ENCODE measurements at regions not wholly inside any gene's neighbourhood (a gene's known extent, or its start where the extent isn't known, plus 50 kb on each side); places are given as distances from the start of the nearest gene placed in this dataset.

GRCh38 chr6:88378639-88379038 is 212.5 kb upstream of the CNR1 start:
- DNase-seq = no peak

DNA sequence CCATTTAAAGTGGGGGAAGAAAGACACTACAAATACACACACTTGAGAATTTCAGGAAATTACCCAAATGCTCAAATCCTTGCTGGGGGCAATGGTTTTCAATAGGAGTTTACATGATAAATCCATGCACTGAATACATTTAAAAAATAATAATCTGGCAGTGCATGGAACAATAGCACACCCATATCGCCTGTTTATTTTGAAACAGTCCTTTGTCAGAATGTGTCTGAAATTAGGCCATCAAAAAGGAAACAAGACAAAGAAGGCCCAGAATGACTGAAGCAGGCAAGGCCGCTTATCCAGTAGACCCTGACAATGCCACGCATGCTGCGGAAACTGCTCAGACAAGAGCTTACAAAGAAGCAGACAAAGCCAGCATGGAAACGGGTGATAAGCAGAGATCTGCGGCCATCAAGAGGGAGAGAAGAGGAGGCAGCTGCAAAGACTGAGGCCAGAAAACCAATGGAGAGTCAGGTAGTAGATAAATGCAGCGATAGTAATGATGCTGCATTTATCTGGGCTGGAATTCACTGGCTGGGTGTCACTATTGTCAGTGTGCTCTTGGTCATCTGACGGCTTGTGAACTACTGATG is 211.9 kb upstream of the CNR1 start:
- DNase-seq = no peak

DNA sequence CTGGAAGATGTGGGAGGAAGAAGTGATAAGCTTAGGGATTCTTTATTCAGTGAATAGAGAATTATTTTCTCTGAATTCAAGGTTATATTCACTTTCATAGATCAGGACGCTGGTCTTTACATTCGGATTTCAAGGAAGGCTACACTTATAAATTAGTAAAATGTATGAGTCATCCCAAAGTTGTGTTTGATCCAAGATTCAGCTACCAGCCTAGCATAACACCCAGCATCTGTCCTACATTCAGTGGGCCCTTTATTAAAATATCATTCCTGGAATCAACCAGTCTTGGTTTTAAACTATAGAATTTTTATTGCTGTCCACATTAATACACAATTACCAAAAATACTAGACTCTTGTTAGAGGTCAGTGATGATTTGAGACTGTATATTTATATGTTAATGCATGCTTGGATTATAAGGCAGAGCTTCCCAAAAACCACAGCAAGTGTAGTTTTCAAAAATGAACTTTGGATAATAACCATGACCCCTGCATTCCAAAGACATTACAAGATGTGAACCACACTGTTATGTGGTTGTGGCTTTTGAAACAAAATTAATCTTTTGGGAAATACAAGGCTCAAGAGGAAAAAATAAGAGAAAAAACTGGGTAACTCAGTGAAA is 210.7 kb upstream of the CNR1 start:
- DNase-seq = no peak

- no peak for DNase-seq
Observed at GRCh38 chr6:88376197-88376596, 210.1 kb upstream of the CNR1 start.

DNA sequence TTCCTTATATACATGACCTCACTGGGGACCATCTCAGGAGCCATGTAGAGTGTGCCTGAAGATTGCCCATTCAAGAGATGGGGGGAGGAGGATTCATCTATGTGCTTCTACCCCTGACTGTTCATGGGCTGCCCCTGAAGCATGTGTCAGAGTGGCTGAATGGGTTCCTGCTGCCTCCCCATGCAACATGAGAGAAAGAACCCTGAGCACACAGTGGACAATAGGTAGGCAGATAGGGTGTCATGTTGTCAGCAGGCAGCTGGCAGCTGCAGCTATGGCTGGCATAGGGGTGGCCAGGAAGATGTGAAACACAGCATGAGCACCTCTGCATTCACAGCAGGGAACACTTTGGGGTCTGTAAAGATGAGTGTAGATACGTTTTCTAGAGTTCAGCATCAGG is 208.4 kb upstream of the CNR1 start:
- no peak for DNase-seq

DNA sequence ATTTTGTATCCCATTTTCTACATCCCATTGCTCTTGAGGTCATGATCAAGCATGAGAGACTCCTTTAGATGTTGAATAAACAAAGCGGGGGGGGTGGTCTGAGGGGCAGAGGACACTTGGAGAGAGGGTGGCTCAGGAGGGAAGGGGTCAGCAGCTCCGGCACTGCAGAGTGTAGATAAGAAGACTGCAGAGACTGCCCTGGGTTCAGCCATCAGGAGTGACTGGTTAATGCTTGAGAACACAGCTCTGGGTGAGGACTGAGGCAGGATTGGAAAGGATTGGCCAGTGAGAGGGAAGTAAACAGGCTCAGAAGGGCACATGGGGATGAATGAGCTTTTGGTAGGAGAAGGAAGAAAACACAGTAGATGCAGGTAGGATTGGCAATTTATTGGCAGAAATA is 205.3 kb upstream of the CNR1 start:
- no peak for DNase-seq

DNA sequence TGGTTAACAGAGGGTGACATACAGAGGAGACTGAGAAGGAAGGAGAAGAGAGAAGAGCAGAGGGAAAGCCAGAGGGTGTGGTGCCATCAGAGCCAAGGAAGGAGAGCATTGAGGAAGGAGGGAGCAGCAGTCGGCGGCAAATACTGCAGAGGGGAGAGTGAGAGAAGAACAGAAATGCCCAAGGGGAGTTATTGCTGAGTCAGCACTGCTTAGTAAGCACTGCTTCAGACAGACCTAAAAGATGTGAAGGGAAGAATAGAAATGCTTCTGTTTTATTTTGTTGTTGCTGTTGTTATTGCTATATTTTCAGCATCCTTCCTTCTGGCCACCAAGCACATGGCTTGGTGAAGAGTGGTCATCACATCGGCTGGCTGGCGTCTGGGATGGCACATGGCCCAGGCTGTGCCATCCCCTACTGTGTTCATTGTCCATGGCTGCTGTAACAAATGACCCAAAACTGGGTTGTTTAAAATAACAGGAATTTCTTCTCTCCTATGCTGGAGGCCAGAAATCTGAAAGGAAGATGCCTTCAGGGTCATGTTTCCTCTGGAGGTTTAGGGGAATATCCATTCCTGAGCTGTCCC is 204.1 kb upstream of the CNR1 start:
- no peak for DNase-seq

DNA sequence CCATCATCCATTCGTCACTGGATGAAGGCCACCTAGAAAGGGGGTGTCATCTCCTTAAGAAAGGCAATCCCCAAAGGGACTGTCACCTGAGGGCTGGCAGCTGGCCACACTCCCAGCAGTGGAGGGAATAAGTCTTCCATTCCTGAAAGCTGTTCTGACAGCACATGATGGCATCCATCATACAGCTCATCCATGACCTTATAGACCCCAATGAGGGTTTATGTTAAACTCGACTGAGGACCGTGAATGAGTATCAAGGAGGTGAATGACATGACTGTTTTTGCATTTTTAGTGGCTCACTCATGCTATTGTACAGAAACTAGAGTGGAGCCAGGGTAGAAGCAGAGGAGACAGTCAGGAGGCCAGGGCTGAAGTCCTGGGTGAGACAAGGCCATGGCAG is 203.1 kb upstream of the CNR1 start:
- DNase-seq = no peak

DNA sequence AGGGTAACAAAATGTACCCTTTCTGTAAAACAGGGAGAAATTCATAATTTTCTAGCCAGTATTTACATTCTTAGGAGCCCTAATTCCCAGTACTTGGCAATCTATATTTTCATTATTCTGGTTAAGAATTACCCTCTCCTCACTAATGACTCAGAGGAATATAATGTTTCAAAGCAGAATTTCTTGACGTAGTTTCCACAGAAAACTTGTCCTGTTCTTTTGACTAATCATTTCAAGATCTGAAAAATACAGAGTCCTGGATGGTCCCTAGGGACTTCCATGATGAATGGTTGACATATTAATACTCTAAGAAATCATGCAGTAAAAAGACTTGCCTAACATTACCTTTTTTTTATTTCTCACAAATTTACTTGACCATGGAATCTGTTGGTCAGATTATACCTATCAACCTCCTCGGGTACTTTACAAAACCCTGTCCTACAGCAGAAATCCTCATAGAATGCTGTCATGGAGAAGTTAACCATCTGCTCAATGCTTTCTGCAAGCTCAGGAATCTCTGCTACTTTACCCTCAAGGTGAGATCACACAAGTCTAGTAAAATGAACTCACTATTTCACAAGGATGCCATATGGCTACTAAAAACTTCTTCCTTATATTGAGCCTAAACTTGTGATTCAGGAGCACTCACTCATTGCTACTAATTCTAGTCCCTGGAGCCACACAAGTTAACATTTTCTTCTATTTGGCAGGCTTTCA is 202.1 kb upstream of the CNR1 start:
- DNase-seq = no peak

- DNase-seq = no peak
Observed at GRCh38 chr6:88367248-88367647, 201.1 kb upstream of the CNR1 start.

DNA sequence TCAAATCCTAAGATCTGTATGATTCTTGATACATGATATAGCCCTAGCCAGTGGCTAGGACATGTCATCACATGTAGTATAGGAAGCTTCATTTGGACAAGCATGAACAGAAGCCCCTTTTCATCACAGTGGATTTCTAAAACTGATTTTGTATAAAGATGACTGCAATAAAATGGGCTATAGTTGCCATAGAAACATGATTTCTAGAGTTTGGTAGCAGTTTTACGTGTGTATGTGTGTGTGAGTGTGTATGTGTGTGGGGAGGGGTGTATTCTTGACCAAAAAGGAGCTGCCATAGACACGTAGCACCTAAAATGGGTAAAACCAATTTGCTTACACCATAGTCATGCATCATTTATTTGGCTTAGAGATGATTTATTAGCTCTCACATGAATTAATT is 200.5 kb upstream of the CNR1 start:
- DNase-seq = no peak

- DNase-seq = no peak
Observed at GRCh38 chr6:88365656-88366055, 199.5 kb upstream of the CNR1 start.

DNA sequence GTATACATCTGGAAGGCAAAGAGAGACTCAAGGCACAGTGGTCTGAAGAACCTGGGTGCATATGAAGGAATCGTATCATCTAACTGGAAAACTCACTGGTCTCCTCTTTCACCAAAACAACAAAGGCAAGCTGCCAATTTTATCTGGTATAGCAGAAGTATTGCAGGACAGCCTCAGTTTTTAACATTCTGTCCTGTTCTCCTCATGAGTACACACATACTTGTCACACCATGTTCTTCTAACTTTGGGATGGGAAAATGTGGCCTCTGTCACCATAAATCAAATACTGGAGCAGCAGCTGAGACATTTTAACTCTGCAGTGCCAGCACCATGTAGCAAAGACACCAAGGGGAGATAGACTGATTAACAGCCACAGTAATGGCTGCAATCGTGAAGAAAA is 199.1 kb upstream of the CNR1 start:
- DNase-seq = no peak

GRCh38 chr6:88361754-88362153 is 195.6 kb upstream of the CNR1 start:
- DNase-seq = no peak

DNA sequence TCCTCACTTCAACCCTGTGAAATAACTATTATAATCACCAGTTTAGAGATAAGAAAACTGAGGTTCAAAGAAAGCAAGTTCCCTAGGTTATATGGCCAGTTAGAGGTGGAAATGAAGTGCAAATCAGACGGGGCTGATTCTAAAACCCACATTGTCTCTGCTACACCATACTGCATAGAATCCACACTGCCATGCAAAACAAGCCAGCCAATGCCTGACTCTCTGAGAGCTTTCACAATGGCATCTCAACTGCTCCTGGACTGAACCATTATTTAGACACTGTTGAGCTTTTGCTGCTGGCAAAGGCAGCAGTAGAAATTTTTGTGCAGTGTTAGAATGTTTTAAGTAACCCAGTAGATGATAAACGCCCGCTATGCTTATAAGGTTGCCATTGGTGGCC is 195.2 kb upstream of the CNR1 start:
- DNase-seq = no peak

- no peak for DNase-seq
Observed at GRCh38 chr6:88360203-88360797, 194.2 kb upstream of the CNR1 start.

DNA sequence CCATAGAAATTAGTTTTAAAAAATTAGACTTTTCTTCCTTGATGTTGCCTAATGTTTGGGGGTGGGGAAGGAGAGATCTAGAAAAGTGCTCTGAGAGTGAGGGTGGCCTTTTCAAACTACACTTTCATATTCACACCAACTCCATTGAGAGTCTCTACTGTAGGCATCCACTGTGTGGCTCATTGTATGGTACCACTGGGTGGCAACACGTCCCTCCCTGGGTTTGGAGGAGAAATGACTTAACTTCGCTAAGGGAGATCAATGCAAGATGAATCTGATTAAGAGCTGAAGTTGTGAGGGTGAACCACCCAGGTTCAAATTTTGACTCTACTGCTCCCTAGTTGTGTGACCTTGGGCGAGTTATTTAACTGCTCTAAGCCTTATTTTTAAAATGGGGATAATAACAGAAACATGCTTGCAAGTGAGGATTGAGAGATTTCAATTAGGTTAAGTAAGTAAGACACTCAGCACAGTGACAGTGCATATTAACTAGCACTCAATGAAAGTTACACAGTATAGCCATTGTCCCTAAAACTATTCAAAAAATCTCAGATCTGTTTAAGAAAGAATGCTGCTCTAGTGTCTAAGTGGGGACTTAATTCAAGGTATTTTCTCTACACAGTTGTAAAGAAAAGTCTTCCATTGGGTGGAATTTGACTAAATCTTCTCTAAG is 193.5 kb upstream of the CNR1 start:
- DNase-seq = no peak

- no peak for DNase-seq
Observed at GRCh38 chr6:88358846-88359245, 192.7 kb upstream of the CNR1 start.

DNA sequence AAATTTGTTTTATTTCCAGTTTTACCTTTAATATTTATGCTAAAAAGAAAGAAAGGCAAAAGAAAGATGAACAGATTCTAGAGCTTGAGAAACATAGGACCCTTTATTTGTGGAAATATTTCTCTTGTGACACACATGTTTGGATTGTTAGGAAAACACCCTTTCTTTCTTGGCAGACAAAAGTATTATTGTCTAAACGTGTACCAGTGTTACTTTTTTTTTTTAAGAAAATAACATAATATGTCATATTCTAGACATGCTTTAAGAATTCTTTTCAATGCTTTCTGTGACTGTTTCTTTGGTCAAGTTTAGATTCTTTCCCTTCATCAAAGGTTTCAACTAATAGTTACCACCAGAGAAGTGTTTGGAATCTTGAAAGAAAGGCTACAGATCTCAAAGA is 183.4 kb upstream of the CNR1 start:
- no peak for DNase-seq

GRCh38 chr6:88342336-88342735 is 176.2 kb upstream of the CNR1 start:
- DNase-seq = no peak

DNA sequence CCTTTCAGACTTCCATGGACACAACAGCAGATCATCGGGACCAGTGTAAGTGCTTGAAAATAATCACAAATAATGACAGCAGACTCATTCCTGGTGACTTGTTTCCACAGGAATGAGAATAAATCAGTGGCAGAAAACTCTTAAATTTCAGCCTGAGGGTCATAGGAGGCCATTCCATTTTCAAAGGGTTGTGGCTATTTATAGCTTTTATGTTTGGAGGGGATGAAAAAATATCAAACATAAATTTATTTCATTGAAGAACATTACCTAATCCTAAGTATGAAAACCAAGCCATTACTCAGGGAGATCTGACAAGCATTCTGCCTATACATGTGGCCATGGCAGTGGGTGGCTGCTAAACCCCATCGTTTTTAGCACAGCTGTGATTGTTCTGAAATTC is 173.6 kb upstream of the CNR1 start:
- DNase-seq = no peak

- DNase-seq = no peak
Observed at GRCh38 chr6:88321306-88321705, 155.2 kb upstream of the CNR1 start.

DNA sequence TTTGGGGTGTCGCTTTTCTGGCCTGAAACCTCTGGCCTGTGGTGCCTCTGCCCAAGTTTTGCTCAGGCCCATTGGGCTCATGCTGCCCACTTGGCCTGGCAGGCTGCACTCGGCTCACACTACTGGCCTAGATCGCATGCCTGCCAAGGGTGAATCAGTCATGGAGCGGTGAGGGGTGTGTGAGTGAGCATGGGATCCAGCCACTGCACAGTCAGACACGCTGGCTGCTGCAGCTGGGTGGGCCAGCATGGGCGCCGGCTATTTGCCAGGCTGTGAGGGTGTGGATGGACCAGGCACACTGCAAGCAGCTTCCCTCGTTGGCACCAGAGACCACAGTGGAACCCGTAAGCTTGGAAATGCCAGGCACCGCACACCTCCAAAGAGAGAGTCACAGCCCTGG is 145.4 kb upstream of the CNR1 start:
- no peak for DNase-seq
